OCI-LY3 (cell line): ENCODE measurements at regions not wholly inside any gene's neighbourhood (a gene's known extent, or its start where the extent isn't known, plus 50 kb on each side); places are given as distances from the start of the nearest gene placed in this dataset.

Experiments used
- H2AFZ ChIP-seq: fragments of 200-600, 300-600 bp; shearing (Covaris generic); 2 replicates; pipeline ENCODE4 v1.6.0; 2014; ENCODE audit warnings: antibody characterized with exemption, low read depth, low read length
- H3K27ac ChIP-seq: fragments of 200-600, 300-600 bp; sonication (generic); 2 replicates; pipeline ENCODE4 v1.5.1; 2014; ENCODE audit warnings: mild to moderate bottlenecking, low read length, moderate library complexity, mixed read lengths
- H3K27me3 ChIP-seq: fragments of 200-600, 300-600 bp; sonication (generic); 2 replicates; pipeline ENCODE4 v1.6.1; 2014; ENCODE audit warnings: low read depth, low read length, mixed read lengths
- H3K36me3 ChIP-seq: fragments of 200-600, 300-600 bp; sonication (generic); replicated peaks from 2 replicates; pipeline ENCODE3; 2014; ENCODE audit warnings: low read depth, low read length, mixed read lengths
- H3K4me1 ChIP-seq: fragments of 300-600, 200-600 bp; sonication (generic); 2 replicates; pipeline ENCODE4 v1.6.1; 2014; ENCODE audit warnings: low read length, mixed read lengths
- H3K4me2 ChIP-seq: fragments of 200-600, 300-600 bp; sonication (generic); 2 replicates; pipeline ENCODE4 v1.6.1; 2014; ENCODE audit warnings: low read length, mixed read lengths
- H3K4me3 ChIP-seq: fragments of 300-600, 200-600 bp; sonication (generic); 2 replicates; pipeline ENCODE4 v1.5.1; 2014; ENCODE audit warnings: antibody characterized with exemption, mild to moderate bottlenecking, low read length, moderate library complexity
- H3K79me2 ChIP-seq: fragments of 300-600, 200-600 bp; shearing (Covaris generic); 2 replicates; pipeline ENCODE4 v1.6.1; 2014; ENCODE audit warnings: mild to moderate bottlenecking, low read length, mixed read lengths
- H3K9ac ChIP-seq: fragments of 300-600, 200-600 bp; shearing (Covaris generic); 2 replicates; pipeline ENCODE4 v1.6.0; 2014; ENCODE audit warnings: mild to moderate bottlenecking, low read length, moderate library complexity
- H3K9me3 ChIP-seq: fragments of 200-600, 300-600 bp; shearing (Covaris generic); 2 replicates; pipeline ENCODE4 v1.6.1; 2014; ENCODE audit warnings: low read length, mixed read lengths; ENCODE audit not compliant: insufficient read depth
- H4K20me1 ChIP-seq: fragments of 200-600, 300-600 bp; sonication (generic); 2 replicates; pipeline ENCODE4 v1.6.1; 2016; ENCODE audit warnings: low read length, mixed read lengths; ENCODE audit not compliant: insufficient read depth
- EZH2phosphoT487 ChIP-seq: fragments of 200-600 bp; shearing (Covaris generic); IDR thresholded peaks from 2 replicates; pipeline ENCODE4 v1.6.1; 2018; ENCODE audit warnings: antibody characterized with exemption, mixed run types, low read depth
- TF ChIP-seq, protein P1 (sequence below): fragments of 200-600, 300-600 bp; sonication (generic); IDR thresholded peaks from 2 replicates; pipeline ENCODE4 v1.5.1; 2014; ENCODE audit warnings: antibody characterized with exemption, low read length, low read depth

DNA sequence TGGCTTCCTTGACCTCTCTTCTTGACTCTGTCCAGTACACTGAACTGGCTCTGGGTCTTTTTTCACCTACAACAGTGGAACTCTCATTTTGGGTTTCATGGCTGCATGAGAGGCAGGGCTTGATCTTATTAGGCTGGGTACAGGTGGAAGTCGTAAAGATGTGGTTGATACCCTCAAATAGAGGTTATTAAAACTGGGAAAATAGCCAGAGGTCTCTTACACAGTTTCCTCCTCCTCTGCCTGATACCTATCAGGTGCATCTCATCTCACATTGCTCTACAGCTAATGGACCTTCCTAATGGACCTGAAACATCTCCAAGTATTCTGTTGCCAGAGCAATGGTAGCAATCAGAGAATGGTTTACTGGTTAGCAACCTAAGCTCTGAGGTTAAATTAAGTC is 231.8 kb downstream of the ETAA1 start:
- no peaks in the 10 kb centered on the region for H3K4me1 ChIP-seq
- H3K4me3 ChIP-seq: no peak overlapping the region
- H3K9ac ChIP-seq: no peak overlapping the region
- H3K9me3 ChIP-seq: no peaks in the 10 kb centered on the region
- no peak overlapping the region for H2AFZ ChIP-seq
- H3K27me3 ChIP-seq: no peaks in the 10 kb centered on the region; the same call in 1 of the 2 replicates
- H4K20me1 ChIP-seq: no peaks in the 10 kb centered on the region
- no peak overlapping the region for H3K4me2 ChIP-seq
- TF ChIP-seq, protein P1, sequence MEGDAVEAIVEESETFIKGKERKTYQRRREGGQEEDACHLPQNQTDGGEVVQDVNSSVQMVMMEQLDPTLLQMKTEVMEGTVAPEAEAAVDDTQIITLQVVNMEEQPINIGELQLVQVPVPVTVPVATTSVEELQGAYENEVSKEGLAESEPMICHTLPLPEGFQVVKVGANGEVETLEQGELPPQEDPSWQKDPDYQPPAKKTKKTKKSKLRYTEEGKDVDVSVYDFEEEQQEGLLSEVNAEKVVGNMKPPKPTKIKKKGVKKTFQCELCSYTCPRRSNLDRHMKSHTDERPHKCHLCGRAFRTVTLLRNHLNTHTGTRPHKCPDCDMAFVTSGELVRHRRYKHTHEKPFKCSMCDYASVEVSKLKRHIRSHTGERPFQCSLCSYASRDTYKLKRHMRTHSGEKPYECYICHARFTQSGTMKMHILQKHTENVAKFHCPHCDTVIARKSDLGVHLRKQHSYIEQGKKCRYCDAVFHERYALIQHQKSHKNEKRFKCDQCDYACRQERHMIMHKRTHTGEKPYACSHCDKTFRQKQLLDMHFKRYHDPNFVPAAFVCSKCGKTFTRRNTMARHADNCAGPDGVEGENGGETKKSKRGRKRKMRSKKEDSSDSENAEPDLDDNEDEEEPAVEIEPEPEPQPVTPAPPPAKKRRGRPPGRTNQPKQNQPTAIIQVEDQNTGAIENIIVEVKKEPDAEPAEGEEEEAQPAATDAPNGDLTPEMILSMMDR: no peak
- TF ChIP-seq EZH2phosphoT487: no peak
- H3K36me3 ChIP-seq: no peaks in the 10 kb centered on the region
- H3K79me2 ChIP-seq: no peaks in the 10 kb centered on the region
- no peak overlapping the region for H3K27ac ChIP-seq

DNA sequence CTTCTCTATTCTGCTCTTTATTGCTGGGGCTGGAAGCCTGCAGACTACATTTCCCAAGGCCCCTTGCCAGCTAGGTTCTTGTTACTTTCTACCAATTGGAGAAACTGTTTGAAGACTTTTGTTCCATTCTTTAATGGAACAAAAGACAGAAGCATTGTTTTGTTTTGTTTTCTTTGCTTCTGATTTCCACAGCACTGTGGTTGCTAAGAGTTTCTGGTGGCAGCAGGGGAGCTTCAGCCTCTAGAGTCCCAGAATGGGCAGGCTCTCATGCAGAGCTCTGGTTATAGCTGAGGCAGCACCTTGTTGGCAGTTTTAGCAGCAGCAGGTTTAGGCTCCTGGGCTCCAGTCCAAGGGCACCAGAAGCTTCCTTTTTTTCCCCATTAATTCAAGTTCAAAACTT is 234.3 kb downstream of the ETAA1 start:
- Histone ChIP-seq H2AFZ (no peak overlapping the region), H3K9me3 (no peaks in the 10 kb centered on the region), H3K79me2 (no peaks in the 10 kb centered on the region), H3K36me3 (no peaks in the 10 kb centered on the region), H3K27ac (no peak overlapping the region), H3K27me3 (no peaks in the 10 kb centered on the region; the same call in 1 of the 2 replicates), H3K4me2 (no peak overlapping the region), H3K4me3 (no peak overlapping the region), H4K20me1 (no peaks in the 10 kb centered on the region), H3K9ac (no peak overlapping the region), H3K4me1 (no peaks in the 10 kb centered on the region)
- no peak for TF ChIP-seq EZH2phosphoT487
- TF ChIP-seq, protein P1: no peak

DNA sequence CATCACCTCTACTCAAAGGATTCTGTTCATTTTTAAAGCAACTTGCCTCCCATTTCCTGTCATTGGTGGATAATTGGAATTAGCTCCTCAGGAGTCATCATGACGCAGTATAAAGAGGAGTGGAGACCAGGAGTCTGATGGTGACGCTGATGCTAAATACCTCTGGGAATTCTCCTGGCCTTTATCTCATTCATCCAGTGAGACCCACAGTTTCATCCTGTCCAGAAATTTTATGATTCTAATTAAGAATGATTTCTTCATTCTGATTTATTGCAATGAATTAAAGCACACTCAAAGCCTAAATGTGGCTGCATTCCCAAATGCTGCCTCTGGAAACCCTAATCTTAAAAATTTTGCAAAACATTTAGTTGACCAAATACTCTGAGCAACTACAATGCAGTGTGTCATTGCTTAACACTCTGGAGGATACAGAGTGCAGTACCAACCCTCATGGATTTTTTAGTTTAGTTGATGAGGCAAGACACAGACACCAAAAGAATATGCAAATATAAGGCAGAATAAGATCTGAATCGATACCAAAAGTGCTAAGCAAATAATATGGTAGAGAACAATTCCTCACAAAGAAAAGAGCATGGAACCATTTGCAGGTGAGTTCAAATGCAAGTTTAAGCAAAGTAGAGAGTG is 236.2 kb downstream of the ETAA1 start:
- Histone ChIP-seq H3K4me1 (no peaks in the 10 kb centered on the region), H3K9me3 (no peaks in the 10 kb centered on the region), H4K20me1 (no peaks in the 10 kb centered on the region), H3K79me2 (no peaks in the 10 kb centered on the region), H3K36me3 (no peaks in the 10 kb centered on the region), H3K4me2 (no peak overlapping the region), H3K4me3 (no peak overlapping the region), H3K9ac (no peak overlapping the region), H3K27me3 (no peaks in the 10 kb centered on the region; the same call in 1 of the 2 replicates), H2AFZ (no peak overlapping the region), H3K27ac (no peak overlapping the region)
- TF ChIP-seq, protein P1: no peak
- TF ChIP-seq EZH2phosphoT487: no peak

DNA sequence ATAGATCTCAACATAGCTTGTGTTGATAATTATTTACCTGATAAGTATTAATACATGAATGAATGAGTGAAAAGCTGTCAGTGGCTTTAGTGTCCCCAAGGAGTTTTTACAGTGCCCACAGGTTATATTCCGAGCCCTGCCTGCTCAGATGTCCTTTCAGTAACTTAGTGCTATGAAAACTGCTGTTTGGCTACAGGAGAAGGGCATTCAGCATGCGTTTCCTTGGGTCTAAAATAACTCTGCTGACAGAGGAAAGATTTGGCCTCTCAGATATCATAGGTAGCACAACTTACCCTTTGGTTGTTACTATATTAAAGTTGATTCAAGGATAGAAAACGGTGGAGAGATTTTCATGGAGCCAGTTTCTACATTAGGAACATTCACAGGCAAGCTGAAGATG is 241.0 kb downstream of the ETAA1 start:
- Histone ChIP-seq H3K79me2 (no peaks in the 10 kb centered on the region), H3K4me1 (no peaks in the 10 kb centered on the region), H3K27ac (no peak overlapping the region), H3K9ac (no peak overlapping the region), H2AFZ (no peak overlapping the region), H3K27me3 (no peaks in the 10 kb centered on the region; the same call in 1 of the 2 replicates), H3K4me2 (no peak overlapping the region), H3K4me3 (no peak overlapping the region), H4K20me1 (no peaks in the 10 kb centered on the region), H3K9me3 (no peaks in the 10 kb centered on the region), H3K36me3 (no peaks in the 10 kb centered on the region)
- TF ChIP-seq, protein P1: no peak
- no peak for TF ChIP-seq EZH2phosphoT487
